A204.1 (cell line): ENCODE measurements at regions not wholly inside any gene's neighbourhood (a gene's known extent, or its start where the extent isn't known, plus 50 kb on each side); places are given as distances from the start of the nearest gene placed in this dataset.
"Not testable (repeated sequence)": the region's sequence is repeated elsewhere in the genome, so short reads cannot be mapped to it uniquely, and the experiment has no call there.

Experiments used
- FAIRE-seq: peaks from 2 replicates; lab custom pipeline; 2012; peaks lifted over from hg19 to GRCh38; lab: Jason Lieb, UNC

DNA sequence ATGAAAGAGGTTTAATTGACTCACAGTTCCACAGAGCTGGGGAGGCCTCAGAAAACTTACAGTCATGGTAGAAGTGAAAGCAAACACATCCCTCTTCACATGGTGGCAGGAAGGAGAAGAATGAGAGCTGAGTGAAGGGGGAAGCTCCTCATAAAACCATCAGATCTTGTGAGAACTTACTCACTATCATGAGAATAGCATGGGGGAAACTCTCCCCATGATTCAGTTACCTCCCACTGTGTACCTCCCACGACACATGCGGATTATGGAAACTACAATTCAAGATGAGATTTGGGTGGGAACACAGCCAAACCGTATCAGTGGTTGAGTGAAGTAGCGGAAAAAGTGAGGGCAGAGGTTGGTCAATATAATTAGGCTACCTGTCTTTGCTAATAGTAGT lies 538.3 kb downstream of the KIF2B start:
- FAIRE-seq = not testable (repeated sequence)

- FAIRE-seq = no peak
These were observed 531.7 kb upstream of the TOM1L1 start for GRCh38 chr17:54368906-54369305.

DNA sequence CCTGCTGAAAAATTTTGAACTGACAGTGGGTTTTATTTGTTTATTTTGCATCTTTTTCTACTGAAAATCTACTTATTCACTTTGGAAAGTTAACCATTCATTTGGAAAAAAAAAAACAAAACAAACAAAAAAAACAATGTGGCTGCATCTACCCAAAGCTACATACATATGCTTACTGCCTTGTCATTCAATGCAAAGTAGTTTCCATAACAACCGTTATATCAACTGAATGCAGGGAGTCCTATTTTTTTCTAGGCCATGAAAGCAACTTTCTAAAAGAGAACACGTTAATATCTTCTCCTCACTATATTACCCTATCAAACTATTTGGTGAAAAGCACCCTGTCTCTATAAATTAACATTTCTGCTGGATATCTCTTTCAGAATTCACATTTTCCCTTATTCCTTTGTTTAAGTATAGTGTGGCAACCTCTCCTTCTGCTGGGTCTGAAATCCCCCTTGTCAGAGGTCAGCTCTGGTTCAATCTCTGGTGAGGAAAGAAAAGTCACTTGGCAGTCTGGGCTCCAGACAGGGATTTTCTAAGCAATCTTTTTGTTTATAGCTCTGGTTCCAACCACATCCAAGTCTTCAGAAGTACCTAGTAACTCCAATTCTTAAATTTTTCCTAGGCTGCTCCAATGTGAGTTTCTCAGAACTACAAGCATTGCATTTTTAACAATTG lies 528.4 kb upstream of the TOM1L1 start:
- no peak for FAIRE-seq

DNA sequence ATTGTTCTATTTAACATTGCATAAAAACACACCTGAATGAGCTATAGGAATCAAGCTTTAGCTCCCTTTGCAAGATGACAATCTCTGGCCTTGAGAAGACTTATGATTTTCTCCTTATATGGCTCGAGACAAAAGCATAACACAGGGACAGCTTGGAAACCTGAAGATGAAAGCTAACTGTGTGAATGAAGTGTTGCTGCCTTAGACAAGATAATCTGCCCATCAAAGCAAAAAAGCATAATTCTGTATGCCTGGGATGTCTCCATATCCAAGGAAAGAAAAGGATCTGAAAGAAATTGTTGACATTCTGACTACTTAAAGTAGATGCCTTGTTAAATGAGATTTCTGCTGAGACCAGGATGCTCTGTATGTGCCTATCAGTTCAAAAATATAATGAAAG lies 526.7 kb upstream of the TOM1L1 start:
- FAIRE-seq = no peak

DNA sequence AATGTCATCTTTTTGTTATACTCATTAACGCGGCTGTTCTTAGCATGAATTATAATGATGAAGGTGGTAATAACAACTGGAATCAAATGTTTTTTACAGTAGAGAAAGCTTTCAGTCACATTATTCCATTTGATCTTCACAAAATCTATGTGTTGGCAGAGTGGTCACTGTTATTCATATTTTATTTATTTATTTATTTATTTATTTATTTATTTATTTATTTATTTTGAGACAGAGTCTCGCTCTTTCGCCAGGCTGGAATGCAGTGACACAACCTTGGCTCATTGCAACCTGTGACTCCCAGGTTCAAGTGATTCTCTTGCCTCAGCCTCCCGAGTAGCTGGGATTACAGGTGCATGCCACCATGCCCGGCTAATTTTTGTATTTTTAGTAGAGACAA lies 524.2 kb upstream of the TOM1L1 start:
- FAIRE-seq = not testable (repeated sequence)

DNA sequence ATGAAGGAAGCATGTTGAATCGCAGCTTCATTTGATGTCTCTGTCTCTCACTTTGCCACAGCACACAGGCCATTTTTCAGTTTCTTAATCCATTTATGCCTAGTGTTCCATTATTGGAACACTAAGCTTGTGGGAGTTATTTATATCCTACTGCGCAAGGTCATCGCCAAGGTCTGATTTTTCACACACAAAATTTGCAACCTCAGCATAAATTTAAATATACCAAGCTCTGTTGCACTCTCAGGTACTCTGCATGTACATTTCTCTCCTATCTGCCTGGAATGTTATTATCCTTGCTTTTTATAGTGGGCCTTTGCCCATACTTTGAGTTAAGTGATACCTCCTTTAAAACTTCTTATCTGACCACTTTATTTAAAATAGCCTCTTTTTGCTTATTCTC lies 519.2 kb upstream of the TOM1L1 start:
- FAIRE-seq = no peak

DNA sequence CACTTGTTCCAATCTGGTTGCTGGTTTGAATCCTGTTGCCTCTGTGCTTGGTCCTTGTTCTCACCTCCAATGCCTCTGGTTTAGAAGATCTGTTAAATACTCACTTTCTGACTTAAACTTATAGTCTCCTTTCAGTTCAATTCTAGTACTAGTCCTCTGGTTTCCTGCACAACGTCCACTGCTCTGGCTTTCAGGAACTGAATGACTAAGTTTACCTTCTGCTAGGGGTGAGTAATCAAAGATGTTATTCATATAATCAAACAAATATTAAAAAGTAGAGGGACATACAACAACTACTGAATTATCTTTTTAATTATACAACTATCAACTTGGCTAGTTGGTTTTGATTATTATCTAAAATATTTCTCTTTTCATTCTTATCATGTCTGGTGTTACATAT lies 496.4 kb upstream of the TOM1L1 start:
- FAIRE-seq = no peak

DNA sequence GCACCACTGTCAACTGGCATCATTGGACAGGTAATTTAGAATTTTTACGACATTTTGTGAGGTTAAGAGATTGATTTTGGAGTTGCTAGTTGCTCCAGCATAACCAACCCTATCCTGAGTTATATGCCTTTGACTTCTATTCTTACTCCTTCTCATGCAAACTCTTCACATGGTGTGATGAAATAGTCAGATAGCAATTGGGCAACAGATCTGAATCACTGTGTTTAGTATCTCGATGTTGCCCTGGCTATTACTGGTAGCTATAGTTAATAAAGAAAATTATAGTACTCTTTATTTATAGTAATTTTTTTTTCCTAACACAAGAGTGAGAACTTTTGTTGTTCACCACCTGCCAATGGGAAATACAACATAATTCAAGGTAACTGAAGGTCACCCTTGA lies 494.8 kb upstream of the TOM1L1 start:
- no peak for FAIRE-seq

GRCh38 chr17:54408731-54409130 lies 491.9 kb upstream of the TOM1L1 start:
- no peak for FAIRE-seq

DNA sequence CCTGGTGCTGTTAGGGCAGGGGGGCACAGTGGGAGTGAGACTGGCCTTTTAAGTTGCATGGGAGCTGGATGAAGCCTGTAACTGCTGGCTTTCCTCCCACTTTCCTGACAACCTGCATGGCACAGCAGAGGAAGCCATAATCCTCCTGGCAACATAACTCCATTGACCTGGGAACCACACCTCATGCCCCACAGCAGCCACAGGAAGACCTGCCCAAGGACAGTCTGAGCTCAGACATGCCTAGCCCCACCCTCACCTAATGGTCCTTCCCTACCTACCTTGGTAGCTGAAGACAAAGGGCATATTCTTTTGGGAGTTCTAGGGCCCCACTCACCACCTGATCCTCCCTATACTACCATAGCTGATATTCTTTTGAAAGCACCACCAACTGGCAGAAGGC lies 482.2 kb upstream of the TOM1L1 start:
- FAIRE-seq = no peak

DNA sequence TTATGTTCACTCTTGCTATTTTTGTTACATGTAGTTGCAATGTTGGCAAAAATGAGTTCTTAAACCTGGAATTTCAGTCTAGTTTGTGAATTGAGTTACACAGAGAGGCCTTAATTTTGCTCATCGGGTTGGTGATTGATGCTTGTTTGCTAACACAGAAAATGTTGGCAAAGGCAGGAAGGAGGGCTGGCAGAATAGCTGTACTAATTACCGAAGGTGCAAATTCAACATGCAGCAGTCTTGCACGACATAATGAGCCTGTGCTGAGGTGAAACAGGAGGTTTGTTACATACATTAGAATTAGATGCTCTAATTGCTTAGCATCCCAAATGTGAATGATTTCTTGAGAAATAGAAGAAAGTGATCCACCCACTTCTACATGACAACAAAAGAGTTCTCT lies 475.0 kb upstream of the TOM1L1 start:
- FAIRE-seq = no peak

- peak; percentile 87 for FAIRE-seq
These were observed 474.3 kb upstream of the TOM1L1 start for GRCh38 chr17:54426296-54426886.

- no peak for FAIRE-seq
These were observed 464.7 kb upstream of the TOM1L1 start for GRCh38 chr17:54435966-54436365.

DNA sequence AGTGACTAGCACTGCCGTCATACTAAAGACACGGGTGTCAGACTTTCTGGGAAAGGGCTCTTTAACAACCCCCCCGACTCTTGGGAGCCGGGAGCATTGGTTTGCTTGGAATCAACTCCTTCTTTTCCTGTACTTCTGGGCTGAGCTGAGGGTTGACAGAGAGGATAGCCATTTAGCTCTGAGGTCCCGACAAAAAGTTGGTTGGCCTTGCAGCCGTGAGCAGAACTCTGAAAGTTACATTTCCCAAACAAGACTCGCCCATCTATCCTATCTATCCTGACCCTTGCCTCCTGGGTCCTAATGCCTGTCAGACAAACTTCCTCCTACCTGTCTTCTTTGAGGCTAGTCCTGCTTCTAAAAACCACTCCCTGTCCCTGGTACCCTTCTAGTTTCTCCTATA lies 460.8 kb upstream of the TOM1L1 start:
- no peak for FAIRE-seq

DNA sequence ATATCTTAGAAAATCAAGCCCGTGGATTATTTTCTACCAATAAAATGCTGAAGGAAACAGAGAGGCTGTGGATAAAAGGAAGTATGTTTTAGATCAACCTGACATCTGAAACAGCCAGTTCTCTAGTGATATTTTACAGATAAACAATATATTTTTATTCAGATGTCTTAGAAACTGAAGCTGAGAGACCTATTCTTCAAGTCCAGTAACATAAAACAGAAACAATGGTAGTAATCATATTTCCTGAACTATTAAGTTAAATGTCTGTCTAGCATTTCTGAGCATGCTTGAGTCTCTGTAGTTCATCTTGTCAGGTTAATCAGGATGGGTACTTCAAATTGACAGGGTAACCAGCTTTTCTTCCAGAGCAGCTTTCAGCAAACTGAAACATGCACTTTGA lies 449.6 kb upstream of the TOM1L1 start:
- no peak for FAIRE-seq

DNA sequence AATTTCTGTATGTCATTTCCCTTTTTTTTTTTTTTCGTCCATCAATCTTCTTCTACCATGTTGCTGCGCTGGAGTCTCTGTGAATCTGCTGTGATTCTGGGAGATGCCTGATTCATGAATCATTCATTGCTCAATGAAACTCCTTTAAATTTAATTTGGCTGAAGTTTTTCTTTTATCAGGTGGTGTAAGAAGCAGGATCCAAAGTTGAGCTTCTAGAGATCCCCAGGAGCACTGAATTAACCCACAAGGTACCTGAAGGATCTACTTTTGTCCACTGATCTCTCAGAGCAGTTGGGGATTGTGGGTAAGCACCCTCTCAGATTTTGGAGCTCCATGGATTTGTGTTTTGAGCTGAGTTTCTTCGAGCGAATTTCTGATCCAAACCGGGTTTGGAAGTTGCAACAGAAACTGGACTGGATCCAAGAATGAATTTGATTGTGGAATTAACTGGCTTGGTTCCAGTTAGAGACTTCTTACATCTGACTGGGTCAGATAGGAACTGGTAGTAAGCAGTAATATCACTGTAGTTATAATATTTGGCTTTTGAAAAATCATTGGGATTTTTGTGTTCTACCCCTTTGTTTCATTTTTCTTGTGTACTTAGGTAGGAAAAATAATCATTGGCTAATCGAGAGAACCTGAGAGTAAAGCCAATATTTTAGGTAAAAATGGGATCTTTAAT lies 447.8 kb upstream of the TOM1L1 start:
- FAIRE-seq = no peak

DNA sequence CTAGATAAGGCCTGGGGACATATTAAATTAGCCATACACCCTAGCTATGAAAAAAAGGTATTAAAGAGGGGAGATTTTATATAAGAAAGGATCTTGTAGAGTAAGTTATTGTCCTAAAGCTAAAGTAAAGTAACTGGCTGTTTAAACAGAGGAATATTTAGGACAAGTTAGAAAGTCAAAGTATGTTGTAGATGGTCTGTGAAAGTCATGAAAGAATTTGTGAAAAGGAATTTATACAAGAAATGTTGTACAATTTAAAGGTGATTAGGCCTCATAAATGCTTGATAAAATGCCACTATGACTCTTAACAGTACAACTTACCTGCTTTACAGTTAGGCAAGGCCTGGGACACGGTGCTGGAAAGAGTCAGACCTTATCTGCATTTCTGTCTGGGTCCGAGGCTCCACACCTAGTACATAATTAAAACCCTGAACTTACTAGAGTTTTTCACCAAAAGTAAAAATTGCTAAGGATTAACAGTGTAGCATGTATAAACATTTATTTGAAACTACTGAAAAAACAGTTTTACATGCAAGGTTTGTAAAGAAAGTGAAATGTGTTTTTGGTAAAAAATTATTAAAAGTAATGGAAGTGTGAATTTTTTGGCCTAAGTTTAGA lies 445.3 kb upstream of the TOM1L1 start:
- FAIRE-seq = no peak

DNA sequence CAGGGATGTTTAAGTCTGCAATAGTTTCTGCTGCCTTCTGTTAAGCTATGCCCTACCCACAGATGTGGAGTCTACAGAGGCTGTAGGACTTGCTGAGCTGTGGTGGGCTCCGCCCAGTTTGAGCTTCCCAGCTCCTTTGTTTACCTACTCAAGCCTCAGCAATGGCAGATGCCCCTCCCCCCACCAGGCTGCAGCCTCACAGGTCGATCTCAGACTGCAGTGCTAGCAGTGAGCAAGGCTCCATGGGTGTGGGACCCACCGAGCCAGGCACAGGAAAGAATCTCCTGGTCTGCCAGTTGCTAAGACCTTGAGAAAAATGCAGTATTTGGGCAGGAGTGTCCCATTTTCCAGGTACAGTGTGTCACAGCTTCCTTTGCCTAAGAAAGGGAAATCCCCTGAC lies 435.2 kb upstream of the TOM1L1 start:
- not testable (repeated sequence) for FAIRE-seq

GRCh38 chr17:54466875-54467274 lies 433.8 kb upstream of the TOM1L1 start:
- FAIRE-seq = peak; percentile 46

GRCh38 chr17:54482843-54483242 lies 417.8 kb upstream of the TOM1L1 start:
- no peak for FAIRE-seq

- FAIRE-seq = no peak
These were observed 407.0 kb upstream of the TOM1L1 start for GRCh38 chr17:54493691-54494090.

DNA sequence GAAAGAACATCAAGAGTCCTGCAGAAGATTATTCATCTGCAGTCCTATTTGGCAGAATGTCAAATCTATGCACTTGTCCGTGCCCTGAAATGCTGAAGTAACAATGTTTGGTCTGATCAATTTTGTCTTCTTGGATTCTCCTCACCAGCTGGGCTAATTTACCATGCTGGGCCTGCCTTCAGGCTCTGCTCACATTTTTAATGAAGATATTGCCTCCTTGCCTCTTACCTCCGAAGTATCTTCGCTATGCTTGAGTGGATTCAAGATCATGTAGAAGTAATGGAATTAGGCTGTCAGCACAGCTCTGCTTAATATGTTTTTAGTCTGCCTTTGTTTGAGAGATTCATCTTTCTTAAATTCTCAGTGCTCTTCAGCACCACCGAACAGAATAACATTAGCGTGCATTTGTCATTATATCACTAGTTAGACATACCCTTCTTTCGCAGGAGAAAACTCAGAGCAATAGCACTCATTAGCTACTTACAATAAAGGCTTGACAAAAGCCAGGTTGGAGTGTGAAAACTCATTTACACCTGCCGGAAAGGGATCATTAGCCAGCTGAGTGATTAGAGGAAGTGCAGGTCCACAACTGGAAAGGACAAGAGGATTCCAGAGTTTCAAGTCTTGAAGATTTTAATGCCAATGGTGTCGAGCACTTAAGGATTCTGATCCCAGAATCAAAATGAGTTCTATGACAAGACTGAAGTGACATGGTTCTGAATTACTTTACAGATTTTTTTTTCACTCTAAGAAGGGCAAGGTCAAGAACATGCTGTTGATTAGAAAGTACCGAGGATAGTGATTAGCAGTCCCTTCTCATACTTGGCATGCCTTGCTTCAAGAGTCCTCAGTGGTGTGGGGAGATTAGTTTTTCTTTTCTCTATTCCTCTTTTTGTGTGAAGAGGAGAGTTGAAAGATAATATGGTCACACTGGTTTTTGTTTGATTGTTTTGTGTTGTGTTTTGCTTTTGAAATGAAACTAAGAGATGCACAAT lies 405.6 kb upstream of the TOM1L1 start:
- FAIRE-seq = no peak
